ENCODE measurements at regions not wholly inside any gene's neighbourhood (a gene's known extent, or its start where the extent isn't known, plus 50 kb on each side); places are given as distances from the start of the nearest gene placed in this dataset.

GRCh38 chr14:84108746-84109457, 1421.0 kb upstream of the FLRT2 start:
- H4K20me1 ChIP-seq (ENCODE audit: insufficient read depth, low read length): no peaks in the 10 kb centered on the region
- BruUV-seq (replicated peaks): no TSS peak
- H3K4me2 ChIP-seq (ENCODE audit: low read length): no peak overlapping the region
- ChIA-PET POLR2A (interaction anchor here (0.6 kb wide), 1 partner anchor 300 kb away, joined by 3 read pairs; no protein-coding TSS in a partner anchor), CTCF (ENCODE audit: unreplicated experiment) (no interaction called here)
- intact Hi-C loops (cut with micrococcal nuclease; ENCODE audit: unreplicated experiment): no loop called here
- H3K9me3 ChIP-seq (ENCODE audit: low read length): no peaks in the 10 kb centered on the region
- no peaks in the 10 kb centered on the region for H3K79me2 ChIP-seq (ENCODE audit: insufficient read depth, low read depth, low read length)
- no peaks in the 10 kb centered on the region for H3K36me3 ChIP-seq (ENCODE audit: insufficient read depth, low read length)
- no peak for DNase-seq (ENCODE audit: low spot score)
- no peak overlapping the region for H3K4me3 ChIP-seq (ENCODE audit: low read depth, low read length, poor library complexity, severe bottlenecking)
- H3K9me2 ChIP-seq (ENCODE audit: insufficient read depth, low read length): no peaks in the 10 kb centered on the region
- no peak overlapping the region for H2AFZ ChIP-seq (ENCODE audit: low read length)
- no peak for TF ChIP-seq CTCF (conservative IDR thresholded peaks at IDR 0.05; ENCODE audit: low read length)
- TF ChIP-seq EZH2phosphoT487 (IDR thresholded peaks at IDR 0.05; ENCODE audit: borderline replicate concordance, low read depth, low read length): no peak
- H3K4me1 ChIP-seq (ENCODE audit: insufficient read depth, low read length, poor library complexity, severe bottlenecking): no peaks in the 10 kb centered on the region
- H3K27ac ChIP-seq (ENCODE audit: low read depth, low read length, poor library complexity, severe bottlenecking): no peak overlapping the region

- Histone ChIP-seq H3K9me2 (ENCODE audit: insufficient read depth, low read length) (no peaks in the 10 kb centered on the region), H2AFZ (ENCODE audit: low read length) (no peak overlapping the region), H4K20me1 (ENCODE audit: insufficient read depth, low read length) (no peaks in the 10 kb centered on the region), H3K4me1 (ENCODE audit: insufficient read depth, low read length, poor library complexity, severe bottlenecking) (no peaks in the 10 kb centered on the region), H3K27ac (ENCODE audit: low read depth, low read length, poor library complexity, severe bottlenecking) (no peak overlapping the region), H3K79me2 (ENCODE audit: insufficient read depth, low read depth, low read length) (no peaks in the 10 kb centered on the region), H3K9me3 (ENCODE audit: low read length) (no peaks in the 10 kb centered on the region), H3K36me3 (ENCODE audit: insufficient read depth, low read length) (no peaks in the 10 kb centered on the region), H3K4me3 (ENCODE audit: low read depth, low read length, poor library complexity, severe bottlenecking) (no peak overlapping the region), H3K4me2 (ENCODE audit: low read length) (no peak overlapping the region)
- no peak for TF ChIP-seq CTCF (conservative IDR thresholded peaks at IDR 0.05; ENCODE audit: low read length)
- TF ChIP-seq EZH2phosphoT487 (IDR thresholded peaks at IDR 0.05; ENCODE audit: borderline replicate concordance, low read depth, low read length): no peak
- POLR2A ChIA-PET: no interaction called here
- BruUV-seq (replicated peaks): no TSS peak
- intact Hi-C loops (cut with micrococcal nuclease; ENCODE audit: unreplicated experiment): no loop called here
- CTCF ChIA-PET (ENCODE audit: unreplicated experiment): no interaction called here
- DNase-seq (ENCODE audit: low spot score): no peak
Observed at GRCh38 chr14:84112589-84112988, 1417.4 kb upstream of the FLRT2 start.

- intact Hi-C loops (cut with micrococcal nuclease; ENCODE audit: unreplicated experiment): no loop called here
- H3K9me3 ChIP-seq (ENCODE audit: low read length): no peaks in the 10 kb centered on the region
- no peak overlapping the region for H3K4me3 ChIP-seq (ENCODE audit: low read depth, low read length, poor library complexity, severe bottlenecking)
- no TSS peak for BruUV-seq (replicated peaks)
- H3K9me2 ChIP-seq (ENCODE audit: insufficient read depth, low read length): no peaks in the 10 kb centered on the region
- no peaks in the 10 kb centered on the region for H3K79me2 ChIP-seq (ENCODE audit: insufficient read depth, low read depth, low read length)
- ChIA-PET POLR2A (no interaction called here), CTCF (ENCODE audit: unreplicated experiment) (no interaction called here)
- H4K20me1 ChIP-seq (ENCODE audit: insufficient read depth, low read length): no peaks in the 10 kb centered on the region
- TF ChIP-seq EZH2phosphoT487 (IDR thresholded peaks at IDR 0.05; ENCODE audit: borderline replicate concordance, low read depth, low read length): no peak
- TF ChIP-seq CTCF (conservative IDR thresholded peaks at IDR 0.05; ENCODE audit: low read length): no peak
- H3K27ac ChIP-seq (ENCODE audit: low read depth, low read length, poor library complexity, severe bottlenecking): no peak overlapping the region
- DNase-seq (ENCODE audit: low spot score): no peak
- H3K4me1 ChIP-seq (ENCODE audit: insufficient read depth, low read length, poor library complexity, severe bottlenecking): no peaks in the 10 kb centered on the region
- H2AFZ ChIP-seq (ENCODE audit: low read length): no peak overlapping the region
- no peaks in the 10 kb centered on the region for H3K36me3 ChIP-seq (ENCODE audit: insufficient read depth, low read length)
- H3K4me2 ChIP-seq (ENCODE audit: low read length): no peak overlapping the region
Observed at GRCh38 chr14:84125676-84126075, 1404.3 kb upstream of the FLRT2 start.

Data from OCI-LY7 (cell line).